HG02763 (cell line): ENCODE measurements at regions not wholly inside any gene's neighbourhood (a gene's known extent, or its start where the extent isn't known, plus 50 kb on each side); places are given as distances from the start of the nearest gene placed in this dataset.

ENCODE experiments used
- ATAC-seq: cut with Tn5 transposase; IDR thresholded peaks from one replicate; pipeline ENCODE4 v1.9.1; 2021; ENCODE audit warnings: mild to moderate bottlenecking, moderate library complexity; ENCODE audit not compliant: unreplicated experiment

DNA sequence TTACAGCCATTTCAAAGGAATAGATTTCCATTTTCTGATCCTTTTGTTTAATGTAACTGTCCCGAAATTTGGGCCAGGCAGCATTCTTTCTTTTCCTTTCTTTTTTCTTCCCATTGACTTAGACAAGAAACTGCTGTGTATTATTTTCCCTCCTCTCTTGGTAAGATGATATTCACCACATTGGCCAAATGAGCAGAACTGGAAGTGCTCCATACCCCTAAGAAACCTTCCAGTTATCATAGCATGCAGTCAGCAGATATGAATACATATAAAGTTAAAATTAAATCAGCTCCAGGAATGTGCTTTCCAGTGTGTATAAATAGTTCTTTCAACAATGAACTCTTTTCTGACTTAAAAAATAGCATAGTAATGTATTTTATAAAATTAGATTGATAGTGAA is 168.5 kb upstream of the GAS1 start:
- ATAC-seq = no peak

DNA sequence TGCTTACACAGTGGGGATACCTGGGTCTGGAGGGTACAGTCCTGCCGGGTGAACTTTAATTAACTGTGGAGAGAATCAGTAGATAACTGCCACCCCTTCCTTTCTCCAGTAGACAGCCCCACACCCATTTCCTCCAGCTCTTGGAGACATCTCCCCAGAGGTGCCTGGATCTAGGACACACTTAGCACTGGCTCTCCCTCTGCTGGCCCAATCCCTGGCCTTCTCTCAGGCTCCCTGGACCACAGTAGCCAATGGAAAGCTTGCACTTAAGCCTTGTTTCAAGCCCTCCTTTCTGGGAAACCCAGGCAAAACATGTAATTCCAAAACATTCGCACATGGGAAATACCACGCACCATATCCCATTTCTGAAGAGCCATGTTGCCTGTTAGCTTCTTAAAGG is 169.2 kb upstream of the GAS1 start:
- ATAC-seq = no peak

DNA sequence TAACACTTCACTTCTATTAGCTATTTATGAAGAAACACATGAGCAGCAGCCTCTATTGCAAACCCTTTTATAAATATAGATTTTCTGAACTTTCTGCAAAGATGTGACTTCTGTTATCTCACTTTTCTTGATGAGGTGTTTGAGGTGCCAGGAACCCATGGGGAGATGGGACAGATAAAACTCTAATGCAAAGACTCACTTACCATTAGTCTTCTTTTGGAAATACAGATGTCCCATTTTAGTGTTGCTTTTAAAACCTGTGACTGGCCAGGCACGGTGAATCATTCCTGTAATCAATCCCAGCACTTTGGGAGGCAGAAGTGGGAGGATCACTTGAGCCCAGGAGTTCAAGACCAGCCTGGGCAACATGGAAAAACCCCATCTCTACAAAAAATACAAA is 171.3 kb upstream of the GAS1 start:
- no peak for ATAC-seq

DNA sequence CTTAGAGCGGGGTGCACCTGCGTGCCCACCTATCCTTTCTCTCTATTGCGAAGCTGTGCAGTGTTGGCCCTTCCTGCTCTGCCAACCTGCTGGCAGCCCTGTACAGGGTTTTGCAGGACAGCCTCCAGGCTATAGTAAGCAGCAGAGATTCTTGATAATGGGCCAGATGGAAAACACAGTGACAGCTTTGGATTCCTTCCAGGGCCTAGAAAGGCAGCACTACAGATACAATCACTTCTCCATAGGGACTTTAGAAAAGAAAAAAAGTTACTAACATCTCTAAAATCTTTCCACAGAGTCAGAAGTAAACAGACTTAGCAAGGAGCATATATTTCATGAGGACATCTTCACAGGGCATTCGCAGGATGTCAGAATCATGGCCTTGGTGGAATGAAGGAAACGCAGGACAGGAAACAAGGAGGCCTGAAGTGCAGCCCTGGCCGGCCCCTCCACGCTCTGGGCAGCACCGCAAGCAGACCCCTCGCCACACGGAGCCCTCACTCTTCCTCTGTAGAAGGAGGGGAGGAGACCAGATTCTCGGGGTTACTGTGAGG is 172.1 kb upstream of the GAS1 start:
- no peak for ATAC-seq

DNA sequence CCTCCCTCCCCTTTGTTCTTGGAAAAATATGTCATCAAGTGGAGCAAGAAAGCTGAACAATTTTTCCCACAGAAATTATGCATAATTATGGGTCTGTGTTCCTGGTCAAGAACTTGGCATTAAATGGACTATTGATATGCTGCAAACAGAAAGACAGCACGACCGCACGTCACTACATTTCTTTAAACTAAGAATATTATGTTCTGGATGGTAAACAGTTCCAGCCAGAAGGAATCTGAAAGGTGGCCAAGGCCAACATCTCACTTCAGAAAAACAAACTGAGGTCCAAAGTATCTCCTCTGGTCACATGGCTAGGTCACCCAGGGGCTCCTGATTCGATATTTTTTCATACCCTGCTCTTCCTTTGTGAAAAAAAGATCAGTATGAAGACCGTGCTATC is 173.3 kb upstream of the GAS1 start:
- ATAC-seq = no peak

DNA sequence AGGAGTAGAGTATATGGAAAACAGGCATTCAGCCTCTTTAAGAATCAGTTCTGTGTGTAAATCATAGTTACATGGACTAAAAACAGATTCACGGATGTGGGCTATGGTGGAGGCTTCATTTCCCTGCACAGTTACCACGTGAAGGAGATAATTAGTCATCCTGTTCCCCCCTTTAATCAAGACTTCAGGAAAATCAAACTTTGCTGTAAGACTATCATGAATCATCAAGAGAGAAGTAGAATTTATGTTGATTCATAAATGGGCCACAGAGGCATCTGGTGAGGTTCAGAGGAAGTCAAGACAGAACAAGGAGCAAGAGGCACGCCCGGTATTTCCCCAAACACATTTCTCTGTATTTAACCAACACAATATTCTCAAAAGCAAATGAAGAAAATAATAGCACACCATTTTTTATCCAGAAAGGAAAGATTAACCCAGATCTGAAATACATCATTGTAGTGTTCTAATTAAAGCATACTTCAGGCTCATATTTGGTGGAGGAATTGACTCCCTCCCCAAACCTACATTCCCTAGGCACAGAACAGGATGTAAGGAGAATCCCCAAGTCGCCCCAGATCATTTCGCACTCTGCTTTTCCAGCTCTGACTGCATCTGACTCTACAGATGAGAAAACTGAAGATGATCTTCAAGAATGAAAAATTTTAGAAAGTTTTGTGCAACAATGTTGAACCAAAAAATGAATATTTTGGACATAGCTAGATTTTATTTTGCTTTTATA is 175.8 kb upstream of the GAS1 start:
- no peak for ATAC-seq

DNA sequence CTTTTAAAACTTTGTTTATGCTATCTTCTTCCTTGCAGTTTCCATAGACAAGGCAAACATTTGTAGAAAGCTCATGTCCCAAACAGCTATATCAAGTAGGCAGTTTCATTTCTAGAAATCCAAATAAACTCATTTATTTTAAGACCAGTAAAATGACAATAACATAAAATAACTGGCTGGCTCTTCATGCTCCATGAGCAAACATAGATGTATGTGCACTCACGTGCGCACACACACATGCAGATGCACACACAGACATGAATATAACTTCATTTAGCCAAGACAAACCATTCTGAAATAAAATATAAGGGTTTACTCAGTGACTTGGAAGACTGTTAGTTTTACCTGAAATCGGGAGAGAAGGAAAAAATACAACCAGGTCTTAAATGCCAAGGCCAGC is 176.5 kb upstream of the GAS1 start:
- ATAC-seq = no peak

DNA sequence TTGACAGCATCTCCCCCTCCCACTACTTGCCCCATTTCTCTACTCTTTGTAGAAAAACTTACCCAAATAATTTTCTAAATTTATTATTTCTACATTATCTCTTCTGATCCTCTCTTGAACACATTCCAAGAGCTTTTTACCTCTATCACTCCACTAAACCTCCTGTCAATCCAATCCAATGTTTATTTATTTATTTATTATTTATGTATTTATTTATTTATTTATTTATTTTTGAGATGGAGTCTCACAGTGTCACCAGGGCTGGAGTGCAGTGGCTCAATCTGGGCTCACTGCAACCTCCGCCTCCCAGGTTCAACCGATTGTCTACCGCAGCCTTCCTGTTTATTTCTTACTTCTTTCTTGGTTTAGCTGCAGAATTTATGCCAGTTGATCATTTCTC is 178.5 kb upstream of the GAS1 start:
- ATAC-seq = no peak

DNA sequence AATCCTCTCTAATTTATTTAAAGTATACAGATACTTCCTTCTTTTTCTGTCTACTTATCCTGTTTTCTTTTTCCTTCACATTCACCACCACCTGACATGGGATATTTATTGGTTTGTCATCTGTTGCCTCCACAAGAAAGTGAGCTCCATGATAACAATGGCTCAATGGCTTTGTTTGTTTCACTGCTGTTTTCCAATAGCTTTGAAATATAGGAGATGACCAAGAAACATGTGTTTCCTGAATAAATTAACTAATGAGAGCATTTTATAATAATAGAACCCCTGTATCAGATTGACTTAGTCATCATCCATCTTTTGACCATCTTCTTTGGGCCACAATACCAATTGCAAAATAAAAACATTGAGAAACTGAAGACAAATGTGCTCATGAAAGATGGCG is 180.2 kb upstream of the GAS1 start:
- no peak for ATAC-seq

DNA sequence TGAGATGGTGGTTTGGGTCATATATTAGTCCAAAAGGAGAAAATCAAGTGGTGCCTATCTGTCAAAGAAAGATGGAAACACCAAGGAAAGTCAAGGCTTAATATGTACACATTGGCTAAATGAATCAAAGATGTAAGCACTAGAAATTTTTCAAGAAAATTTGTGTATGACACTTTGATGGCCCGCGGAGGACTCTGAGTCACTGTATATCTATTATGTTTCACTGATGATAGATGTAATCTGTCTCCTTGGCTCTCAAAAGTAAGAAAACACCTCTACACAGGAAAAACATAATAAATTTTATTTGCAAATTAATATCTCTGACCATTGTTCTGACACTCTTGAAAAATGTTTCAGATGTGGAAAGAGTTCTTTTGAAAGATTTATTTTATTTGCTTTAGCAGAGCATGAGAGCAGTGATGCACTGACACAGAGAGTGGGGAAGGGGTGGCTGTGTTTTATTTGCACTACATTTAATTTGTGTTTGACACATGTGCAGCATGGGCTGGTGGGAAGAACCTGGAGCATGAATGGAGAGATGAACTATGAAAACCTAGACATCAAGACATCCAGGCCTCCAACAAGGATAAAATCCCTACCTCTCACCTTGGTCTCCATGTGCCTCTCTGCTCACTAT is 180.8 kb upstream of the GAS1 start:
- ATAC-seq = no peak

DNA sequence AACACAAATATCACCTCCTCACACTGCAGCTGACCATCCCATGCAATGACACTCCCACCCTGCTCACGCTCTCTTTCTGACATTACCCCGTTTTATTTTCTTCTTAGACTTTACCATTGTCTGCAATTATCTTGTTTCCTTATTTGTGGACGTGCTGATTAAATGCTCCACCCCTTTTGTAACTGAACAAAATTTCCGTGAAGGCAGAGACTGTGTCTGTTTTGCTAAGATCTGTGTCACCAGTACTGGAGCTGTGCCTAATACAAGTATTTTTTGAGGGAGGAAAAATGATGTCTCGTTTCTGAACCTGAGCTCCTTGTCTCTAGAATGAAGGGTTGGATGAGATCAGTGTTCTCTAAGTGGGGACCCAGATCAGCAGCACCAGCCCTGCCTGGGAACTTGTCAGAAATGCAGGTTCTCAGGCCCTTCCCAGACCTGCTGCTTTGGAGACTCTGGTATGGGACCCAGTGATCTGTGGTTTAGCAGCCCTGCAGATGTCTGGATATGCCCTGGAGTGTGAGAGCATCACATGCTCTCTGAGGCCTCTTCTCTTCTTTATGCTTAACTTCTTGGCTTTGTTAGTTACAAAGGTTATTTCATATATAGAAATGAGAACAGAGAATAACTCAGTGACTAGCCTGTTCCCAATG is 181.7 kb upstream of the GAS1 start:
- ATAC-seq = no peak

DNA sequence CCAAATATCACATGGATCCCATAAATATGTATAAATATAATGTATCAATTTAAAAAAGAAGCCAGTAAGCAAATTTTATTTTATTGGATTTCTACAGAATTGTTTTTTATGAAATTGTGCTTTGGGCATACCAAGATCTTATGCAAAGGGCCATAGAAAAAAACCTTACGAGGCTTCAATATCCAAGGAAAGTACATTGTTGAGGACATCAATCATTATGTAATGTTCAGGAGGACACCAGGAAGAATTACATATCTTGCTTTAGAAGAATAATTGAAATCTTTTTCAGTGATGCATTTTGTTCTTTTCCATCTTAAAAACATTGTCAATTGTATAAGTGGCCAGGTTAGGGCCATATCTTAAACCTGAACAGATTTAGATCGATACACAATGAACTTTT is 187.8 kb upstream of the GAS1 start:
- ATAC-seq = no peak

DNA sequence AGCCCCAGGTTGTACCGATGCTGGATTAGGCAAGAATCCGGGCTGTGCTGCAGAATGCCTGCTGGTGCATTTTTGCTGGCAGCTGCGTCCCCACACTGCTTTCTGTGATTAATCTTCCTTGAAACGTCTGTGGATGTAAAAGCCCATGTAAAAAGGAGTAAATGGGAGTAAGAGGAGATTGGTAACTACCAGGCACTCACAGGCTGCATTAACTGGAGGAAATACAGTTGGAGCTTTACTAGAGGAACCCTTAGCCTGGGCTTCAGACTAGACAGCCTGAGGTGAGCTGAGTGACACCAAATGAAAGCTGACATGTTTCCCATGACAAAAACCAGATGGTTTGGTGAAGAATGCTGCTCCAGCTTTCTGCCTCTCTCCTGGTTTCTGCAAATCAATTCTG is 190.4 kb upstream of the GAS1 start:
- ATAC-seq = no peak

DNA sequence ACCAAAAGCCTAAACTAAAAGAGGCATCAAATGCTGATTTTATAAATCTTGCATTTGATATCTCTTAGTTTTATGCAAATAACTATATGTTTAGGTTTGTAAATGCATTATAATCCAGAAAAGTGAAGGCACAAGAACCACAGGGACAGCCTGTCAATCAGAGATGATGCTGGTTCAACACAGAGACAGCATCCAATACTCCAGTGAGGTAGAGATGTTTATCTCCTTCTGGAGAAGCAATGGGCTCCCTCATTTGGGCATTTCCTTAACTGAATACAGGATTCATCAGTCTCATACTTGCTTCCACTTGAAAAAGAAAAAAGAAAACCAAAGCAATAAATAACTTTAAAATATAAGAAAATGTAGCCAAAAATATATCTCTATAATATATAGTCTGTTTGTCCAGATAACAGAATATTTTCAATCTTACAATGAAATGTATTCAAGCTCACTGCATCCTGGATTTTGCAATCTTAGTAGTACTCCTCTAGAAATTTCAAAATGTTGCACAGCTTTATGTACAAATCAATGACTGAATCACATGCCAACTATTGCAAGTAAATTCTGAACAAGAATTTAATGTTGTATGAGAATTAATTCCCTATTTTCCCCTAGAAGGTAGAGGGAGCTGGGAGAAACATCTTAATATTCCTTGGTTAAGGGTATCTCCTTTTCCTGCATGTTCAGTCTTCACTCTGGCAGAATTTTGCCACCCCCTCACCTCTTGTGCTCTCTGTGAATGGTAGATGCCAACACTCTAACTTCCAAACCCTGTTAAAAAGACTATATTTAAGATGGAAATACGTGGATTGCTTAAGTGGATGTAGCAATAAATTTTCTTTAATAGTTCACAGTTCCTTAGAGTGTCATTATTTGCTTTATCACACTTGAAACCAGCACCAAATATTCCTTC is 191.1 kb upstream of the GAS1 start:
- ATAC-seq = no peak

DNA sequence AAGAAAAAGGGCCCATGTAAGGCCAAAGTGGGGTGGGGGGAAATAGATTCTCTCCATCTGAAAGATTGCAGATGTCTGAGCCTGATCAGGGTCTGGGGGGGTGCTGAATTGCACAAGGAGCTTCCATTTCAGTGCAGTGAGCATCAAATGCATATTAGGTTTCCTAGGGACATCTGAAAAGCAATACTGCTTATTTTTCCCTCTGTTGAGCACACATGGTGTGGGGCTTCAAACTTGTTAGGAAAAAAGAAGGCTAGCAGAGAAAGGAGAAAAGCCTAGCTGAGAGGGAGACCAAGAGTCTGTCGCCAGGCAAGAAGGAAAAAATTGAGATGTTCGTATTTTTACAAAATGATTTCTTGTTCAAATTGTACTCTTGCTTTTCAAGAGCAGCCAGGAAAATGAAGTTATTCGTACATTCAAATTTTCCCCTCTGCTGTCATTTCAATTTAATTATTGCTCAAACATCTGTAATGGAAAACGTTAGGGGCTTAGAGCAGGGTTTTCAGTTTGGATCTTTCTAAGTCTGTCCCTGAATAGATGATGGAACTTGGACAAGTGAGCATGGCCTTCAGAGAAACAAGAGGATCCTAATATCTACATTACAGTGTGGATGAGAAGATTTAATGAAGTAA is 191.9 kb upstream of the GAS1 start:
- no peak for ATAC-seq

DNA sequence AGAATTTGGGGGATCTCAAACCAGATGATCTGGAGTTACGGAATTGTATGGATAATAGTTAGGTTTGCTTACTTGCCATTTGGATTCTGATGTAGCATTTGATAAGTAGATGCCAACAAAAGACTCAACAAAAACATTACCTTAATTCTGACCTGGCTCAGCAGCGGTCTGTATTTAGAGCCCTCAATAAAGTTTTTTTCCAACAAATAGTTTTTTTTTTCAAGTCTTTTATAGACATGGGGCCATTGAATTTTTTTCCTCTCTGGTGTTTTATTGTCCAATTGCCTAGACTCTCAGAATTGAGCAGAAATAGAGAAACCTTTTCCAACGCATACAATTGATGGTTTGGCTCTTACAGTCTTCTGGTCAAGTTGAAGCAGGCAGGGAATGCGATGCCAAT is 192.8 kb upstream of the GAS1 start:
- no peak for ATAC-seq

DNA sequence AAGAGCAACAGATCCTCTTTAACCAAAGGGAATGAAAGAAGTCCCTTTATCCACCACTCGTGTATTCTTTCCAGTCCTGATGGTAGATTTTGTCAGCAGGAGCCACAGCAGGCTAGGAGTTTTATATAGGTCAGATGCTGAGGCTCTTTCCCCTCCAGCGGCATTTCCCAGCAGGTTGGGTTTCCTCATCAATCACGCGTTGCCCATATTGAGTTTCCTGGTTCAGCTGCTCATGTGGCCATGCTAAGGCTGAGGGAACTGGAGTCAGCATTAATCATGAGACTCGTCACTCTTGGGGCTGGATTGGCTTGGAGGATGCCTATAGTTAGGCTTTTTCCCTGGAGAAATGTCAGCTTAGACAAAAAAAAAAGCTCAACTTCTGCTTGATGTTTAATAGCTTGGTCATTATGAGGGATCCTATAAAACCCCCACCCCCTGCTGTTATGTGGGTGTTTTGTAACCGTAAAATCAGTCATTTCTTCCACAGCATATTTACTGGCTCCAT is 193.4 kb upstream of the GAS1 start:
- ATAC-seq = no peak

DNA sequence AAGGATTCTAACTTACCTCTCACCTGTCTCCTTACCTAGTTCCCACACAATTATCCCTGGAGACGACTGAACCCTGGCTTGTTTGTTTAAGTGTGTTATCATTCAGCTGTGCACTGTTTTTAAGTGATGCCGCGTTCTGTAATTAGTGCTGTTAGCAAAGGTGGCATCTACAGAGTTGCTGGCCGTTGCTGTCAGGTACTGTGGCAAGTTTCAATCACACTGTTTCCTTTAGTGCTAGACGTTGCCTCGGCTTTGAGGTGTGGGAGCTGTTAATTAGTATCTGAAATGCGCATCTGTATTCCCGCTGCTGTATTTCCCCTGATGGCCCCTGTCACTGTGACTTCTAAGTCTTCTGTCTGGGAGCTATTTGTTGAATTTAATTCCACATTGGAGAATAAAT is 193.8 kb upstream of the GAS1 start:
- ATAC-seq = no peak

DNA sequence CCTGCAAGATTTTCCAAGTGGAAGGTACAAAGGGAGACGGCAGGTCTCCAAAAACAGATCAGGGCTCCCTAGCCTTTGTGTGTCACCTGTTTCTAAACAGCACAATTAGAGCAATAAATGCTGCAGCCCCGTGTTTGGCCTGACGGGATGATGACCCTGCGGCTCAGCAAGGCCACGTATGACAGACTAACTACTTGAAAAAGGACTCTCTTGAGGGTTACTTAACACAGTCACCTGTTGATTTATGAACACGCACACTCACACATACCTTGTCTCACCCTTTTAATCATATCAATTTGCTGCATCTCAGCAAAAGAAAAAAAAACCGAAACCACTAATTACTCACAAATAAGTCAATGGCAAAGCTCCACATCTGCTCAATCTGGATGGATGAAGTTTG is 199.6 kb upstream of the GAS1 start:
- no peak for ATAC-seq

DNA sequence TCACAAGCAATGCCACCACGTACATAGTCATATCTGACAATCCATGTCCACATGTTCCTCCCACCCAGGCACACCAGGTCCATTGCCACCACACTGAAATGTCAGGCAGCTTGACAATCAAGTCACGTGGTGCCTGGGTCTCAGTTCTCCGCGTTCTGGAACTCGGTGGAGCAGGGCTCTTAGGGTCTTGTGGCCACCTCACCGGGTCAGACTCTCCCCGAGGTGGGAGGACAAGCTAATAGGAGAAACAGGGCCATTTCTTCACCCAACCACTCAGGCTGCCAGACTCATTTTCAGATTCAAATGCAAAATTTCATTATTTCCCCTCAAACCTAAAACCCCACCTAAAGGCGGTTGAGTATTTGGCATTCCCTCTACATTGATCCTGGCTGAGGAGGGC is 200.5 kb upstream of the GAS1 start:
- no peak for ATAC-seq
